DOHH2 (cell line): ENCODE measurements at regions not wholly inside any gene's neighbourhood (a gene's known extent, or its start where the extent isn't known, plus 50 kb on each side); places are given as distances from the start of the nearest gene placed in this dataset.

Source experiments
- H3F3A ChIP-seq: fragments of 200-600 bp; sonication (generic), shearing (Covaris generic); 2 replicates; pipeline ENCODE4 v1.6.0; 2016; ENCODE audit warnings: antibody characterized with exemption, mild to moderate bottlenecking; ENCODE audit not compliant: control insufficient read depth, insufficient read depth
- H3K27ac ChIP-seq: fragments of 200-600 bp; sonication (generic); 2 replicates; pipeline ENCODE4 v1.5.1; 2014; ENCODE audit warnings: low read depth, mild to moderate bottlenecking, low read length, moderate library complexity
- H3K27me3 ChIP-seq: fragments of 200-600 bp; sonication (generic); 2 replicates; pipeline ENCODE4 v1.6.1; 2014; ENCODE audit warnings: mild to moderate bottlenecking, low read length, mixed read lengths; ENCODE audit not compliant: control insufficient read depth
- H3K36me3 ChIP-seq: fragments of 200-600 bp; sonication (generic); 2 replicates; pipeline ENCODE4 v1.6.1; 2014; ENCODE audit warnings: mild to moderate bottlenecking, low read length, moderate library complexity, mixed read lengths; ENCODE audit not compliant: control insufficient read depth
- H3K4me1 ChIP-seq: fragments of 200-600 bp; sonication (generic); 2 replicates; pipeline ENCODE4 v1.6.1; 2014; ENCODE audit warnings: mild to moderate bottlenecking, low read length, mixed read lengths; ENCODE audit not compliant: control insufficient read depth
- H3K4me2 ChIP-seq: fragments of 200-600 bp; sonication (generic); 2 replicates; pipeline ENCODE4 v1.6.0; 2014; ENCODE audit warnings: mild to moderate bottlenecking, low read length, moderate library complexity
- H3K4me3 ChIP-seq: fragments of 200-600 bp; sonication (generic); 2 replicates; pipeline ENCODE4 v1.5.1; 2014; ENCODE audit warnings: mild to moderate bottlenecking, low read length, mixed read lengths
- H3K79me2 ChIP-seq: fragments of 200-600 bp; sonication (generic); 2 replicates; pipeline ENCODE4 v1.6.1; 2014; ENCODE audit warnings: mild to moderate bottlenecking, low read length, mixed read lengths; ENCODE audit not compliant: control insufficient read depth
- H3K9me2 ChIP-seq: fragments of 200-600 bp; sonication (generic); replicated peaks from 2 replicates; pipeline ENCODE4 v1.6.1; 2014; ENCODE audit warnings: mild to moderate bottlenecking, low read length, mixed read lengths; ENCODE audit not compliant: control insufficient read depth
- H3K9me3 ChIP-seq: fragments of 200-600 bp; sonication (generic); 2 replicates; pipeline ENCODE4 v1.6.1; 2014; ENCODE audit warnings: antibody characterized with exemption, low read length, mixed read lengths; ENCODE audit not compliant: control insufficient read depth, insufficient read depth
- H4K20me1 ChIP-seq: fragments of 200-600 bp; sonication (generic); 2 replicates; pipeline ENCODE4 v1.6.0; 2014; ENCODE audit warnings: low read depth, mild to moderate bottlenecking, antibody characterized with exemption, low read length, moderate library complexity; ENCODE audit not compliant: control insufficient read depth, insufficient read depth
- CTCF ChIP-seq: fragments of 200-600 bp; sonication (generic); IDR thresholded peaks from one replicate; pipeline ENCODE4 v1.5.1; 2014; ENCODE audit warnings: antibody characterized with exemption, mild to moderate bottlenecking, low read depth, low read length; ENCODE audit not compliant: poor library complexity, severe bottlenecking
- EZH2phosphoT487 ChIP-seq: fragments of 200-600 bp; sonication (generic); IDR thresholded peaks from 2 replicates; pipeline ENCODE4 v1.6.1; 2017; ENCODE audit warnings: borderline replicate concordance, mild to moderate bottlenecking, antibody characterized with exemption, low read length, moderate library complexity, mixed read lengths

- Histone ChIP-seq H3F3A (no peaks in the 10 kb centered on the region), H3K27me3 (no peaks in the 10 kb centered on the region), H3K9me2 (no peaks in the 10 kb centered on the region), H3K4me1 (no peaks in the 10 kb centered on the region), H3K36me3 (no peaks in the 10 kb centered on the region), H4K20me1 (no peaks in the 10 kb centered on the region), H3K4me3 (no peak overlapping the region), H3K9me3 (peaks cover 5% of the 10 kb centered on the region; the same call in 1 of the 2 replicates), H3K79me2 (no peaks in the 10 kb centered on the region), H3K27ac (no peak overlapping the region), H3K4me2 (no peak overlapping the region)
- TF ChIP-seq EZH2phosphoT487 (no peak), CTCF (no peak)
Measured at GRCh38 chr21:16137106-16137505, 407.3 kb downstream of the USP25 start.

- Histone ChIP-seq H3K9me3 (no peaks in the 10 kb centered on the region; the same call in 1 of the 2 replicates), H3F3A (no peaks in the 10 kb centered on the region), H3K36me3 (no peaks in the 10 kb centered on the region), H3K4me3 (no peak overlapping the region), H3K4me2 (no peak overlapping the region), H3K9me2 (no peaks in the 10 kb centered on the region), H3K79me2 (no peaks in the 10 kb centered on the region), H3K4me1 (no peaks in the 10 kb centered on the region), H3K27me3 (no peaks in the 10 kb centered on the region), H3K27ac (no peak overlapping the region), H4K20me1 (no peaks in the 10 kb centered on the region)
- no peak for TF ChIP-seq CTCF
- no peak for TF ChIP-seq EZH2phosphoT487
Measured at GRCh38 chr21:16145052-16145451, 415.3 kb downstream of the USP25 start.

- Histone ChIP-seq H3K9me3 (no peaks in the 10 kb centered on the region; the same call in 1 of the 2 replicates), H3K4me2 (no peak overlapping the region), H3K4me3 (no peak overlapping the region), H3K36me3 (no peaks in the 10 kb centered on the region), H3K4me1 (no peaks in the 10 kb centered on the region), H3F3A (no peaks in the 10 kb centered on the region), H3K79me2 (no peaks in the 10 kb centered on the region), H3K9me2 (no peaks in the 10 kb centered on the region), H4K20me1 (no peaks in the 10 kb centered on the region), H3K27ac (no peak overlapping the region), H3K27me3 (no peaks in the 10 kb centered on the region)
- no peak for TF ChIP-seq CTCF
- TF ChIP-seq EZH2phosphoT487 = no peak
Measured at GRCh38 chr21:16145479-16145878, 415.7 kb downstream of the USP25 start.

GRCh38 chr21:16154321-16154720 lies 424.5 kb downstream of the USP25 start:
- TF ChIP-seq CTCF (no peak), EZH2phosphoT487 (no peak)
- H3K79me2 ChIP-seq = no peaks in the 10 kb centered on the region
- H3K4me3 ChIP-seq = no peak overlapping the region
- H3F3A ChIP-seq = no peaks in the 10 kb centered on the region
- no peak overlapping the region for H3K4me2 ChIP-seq
- H3K27ac ChIP-seq = no peak overlapping the region
- no peaks in the 10 kb centered on the region; the same call in 1 of the 2 replicates for H3K9me2 ChIP-seq
- H3K27me3 ChIP-seq = no peaks in the 10 kb centered on the region
- H4K20me1 ChIP-seq = no peaks in the 10 kb centered on the region
- no peaks in the 10 kb centered on the region for H3K4me1 ChIP-seq
- H3K36me3 ChIP-seq = no peaks in the 10 kb centered on the region
- H3K9me3 ChIP-seq = no peaks in the 10 kb centered on the region
